ENCODE measurements at regions not wholly inside any gene's neighbourhood (a gene's known extent, or its start where the extent isn't known, plus 50 kb on each side); places are given as distances from the start of the nearest gene placed in this dataset.

DNA sequence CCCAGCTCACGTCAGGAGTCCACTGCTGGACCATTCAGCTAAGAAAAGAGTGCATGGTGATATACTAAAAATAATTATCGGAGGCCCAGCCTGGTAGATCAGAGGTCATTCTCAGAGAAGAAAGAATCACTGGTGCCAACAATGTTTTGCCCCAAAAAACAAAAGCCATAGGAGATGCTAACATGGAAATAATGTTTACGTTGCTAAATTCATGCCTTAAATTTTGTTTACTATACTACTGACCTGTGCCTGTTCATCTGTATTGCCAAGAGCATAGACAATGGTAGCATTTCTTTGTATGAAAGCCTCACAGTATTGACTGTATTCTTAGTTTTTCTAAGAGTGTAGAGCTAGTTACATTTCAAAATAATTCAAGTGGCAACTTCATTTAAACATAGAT lies 138.1 kb upstream of the GPR149 start:
- ChIA-PET POLR2A (no interaction called here), CTCF (interaction anchor here (1.5 kb wide), 1 partner anchor 23 kb away, joined by 3 read pairs; no protein-coding TSS in a partner anchor)
- no peak for DNase-seq (ENCODE audit: extremely low spot score)
- TF ChIP-seq, protein P1, sequence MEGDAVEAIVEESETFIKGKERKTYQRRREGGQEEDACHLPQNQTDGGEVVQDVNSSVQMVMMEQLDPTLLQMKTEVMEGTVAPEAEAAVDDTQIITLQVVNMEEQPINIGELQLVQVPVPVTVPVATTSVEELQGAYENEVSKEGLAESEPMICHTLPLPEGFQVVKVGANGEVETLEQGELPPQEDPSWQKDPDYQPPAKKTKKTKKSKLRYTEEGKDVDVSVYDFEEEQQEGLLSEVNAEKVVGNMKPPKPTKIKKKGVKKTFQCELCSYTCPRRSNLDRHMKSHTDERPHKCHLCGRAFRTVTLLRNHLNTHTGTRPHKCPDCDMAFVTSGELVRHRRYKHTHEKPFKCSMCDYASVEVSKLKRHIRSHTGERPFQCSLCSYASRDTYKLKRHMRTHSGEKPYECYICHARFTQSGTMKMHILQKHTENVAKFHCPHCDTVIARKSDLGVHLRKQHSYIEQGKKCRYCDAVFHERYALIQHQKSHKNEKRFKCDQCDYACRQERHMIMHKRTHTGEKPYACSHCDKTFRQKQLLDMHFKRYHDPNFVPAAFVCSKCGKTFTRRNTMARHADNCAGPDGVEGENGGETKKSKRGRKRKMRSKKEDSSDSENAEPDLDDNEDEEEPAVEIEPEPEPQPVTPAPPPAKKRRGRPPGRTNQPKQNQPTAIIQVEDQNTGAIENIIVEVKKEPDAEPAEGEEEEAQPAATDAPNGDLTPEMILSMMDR (IDR thresholded peaks at IDR 0.05; ENCODE audit: control extremely low read depth, extremely low read depth, low read depth, missing control alignments), result no peak

DNA sequence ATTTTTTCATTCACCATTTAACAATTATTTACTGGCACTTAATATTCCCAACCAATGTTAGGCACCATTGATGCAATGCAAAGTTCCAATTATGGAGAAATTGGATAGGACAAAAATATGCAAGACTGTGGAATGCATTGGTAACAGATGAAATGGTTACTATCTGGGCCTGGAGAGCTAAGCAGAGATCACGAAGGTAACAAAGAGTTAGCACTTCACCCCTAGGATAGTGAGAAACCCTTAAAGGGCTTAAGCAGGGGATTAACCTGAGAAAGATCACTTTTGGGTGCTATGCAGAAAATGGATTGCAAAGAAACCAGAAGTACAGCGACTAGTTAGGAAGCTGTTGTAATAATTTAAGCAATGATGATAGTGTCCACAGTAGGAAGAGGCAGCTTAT lies 129.6 kb upstream of the GPR149 start:
- TF ChIP-seq, protein P1 (IDR thresholded peaks at IDR 0.05; ENCODE audit: control extremely low read depth, extremely low read depth, low read depth, missing control alignments), result no peak
- POLR2A ChIA-PET, result no interaction called here
- CTCF ChIA-PET, result no interaction called here
- no peak for DNase-seq (ENCODE audit: extremely low spot score)

DNA sequence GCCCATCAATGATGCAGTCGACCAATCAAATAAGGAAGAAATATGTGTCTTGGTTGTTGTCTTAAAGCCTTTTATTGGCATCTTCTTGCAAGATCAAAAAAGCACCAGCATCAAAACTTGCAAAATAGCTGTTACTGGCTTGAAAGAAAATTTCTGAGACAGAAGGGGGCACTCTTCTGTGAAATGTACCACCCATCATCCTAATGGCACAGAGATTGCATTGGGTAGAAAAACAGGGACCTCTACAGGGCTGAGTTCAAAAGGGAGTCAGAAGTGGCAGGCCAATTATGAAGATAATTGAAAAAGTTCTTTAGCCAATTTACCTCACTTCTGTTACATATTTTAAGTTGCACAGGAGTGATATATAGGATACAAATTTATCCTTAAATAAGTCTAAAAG lies 122.3 kb upstream of the GPR149 start:
- TF ChIP-seq, protein P1 (IDR thresholded peaks at IDR 0.05; ENCODE audit: control extremely low read depth, extremely low read depth, low read depth, missing control alignments), result no peak
- ChIA-PET POLR2A (no interaction called here), CTCF (no interaction called here)
- no peak for DNase-seq (ENCODE audit: extremely low spot score)

DNA sequence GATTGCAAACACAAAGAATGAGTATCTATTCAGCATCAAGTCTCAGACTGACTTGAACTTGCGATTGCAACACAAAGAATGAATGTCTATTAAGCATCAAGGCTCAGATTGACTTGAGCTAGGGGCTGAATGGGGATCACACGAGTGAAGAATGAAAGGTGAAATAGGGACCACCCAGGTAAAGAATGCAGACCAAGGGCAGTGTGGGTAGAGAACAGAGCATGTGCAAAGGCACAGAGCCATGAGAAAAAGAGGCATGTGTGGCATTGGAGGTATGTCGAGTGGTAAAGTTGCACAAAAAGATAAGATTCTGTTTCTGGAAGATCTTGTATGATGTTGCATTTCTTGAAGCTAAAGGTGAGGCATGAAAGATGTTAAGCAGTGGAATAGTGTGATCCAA lies 119.4 kb upstream of the GPR149 start:
- no peak for DNase-seq (ENCODE audit: extremely low spot score)
- ChIA-PET CTCF (interaction anchor here (1.0 to 1.4 kb wide), 2 partner anchors 12 to 17 kb away, joined by 3 read pairs; no protein-coding TSS in a partner anchor), POLR2A (no interaction called here)
- TF ChIP-seq, protein P1 (IDR thresholded peaks at IDR 0.05; ENCODE audit: control extremely low read depth, extremely low read depth, low read depth, missing control alignments), result no peak

DNA sequence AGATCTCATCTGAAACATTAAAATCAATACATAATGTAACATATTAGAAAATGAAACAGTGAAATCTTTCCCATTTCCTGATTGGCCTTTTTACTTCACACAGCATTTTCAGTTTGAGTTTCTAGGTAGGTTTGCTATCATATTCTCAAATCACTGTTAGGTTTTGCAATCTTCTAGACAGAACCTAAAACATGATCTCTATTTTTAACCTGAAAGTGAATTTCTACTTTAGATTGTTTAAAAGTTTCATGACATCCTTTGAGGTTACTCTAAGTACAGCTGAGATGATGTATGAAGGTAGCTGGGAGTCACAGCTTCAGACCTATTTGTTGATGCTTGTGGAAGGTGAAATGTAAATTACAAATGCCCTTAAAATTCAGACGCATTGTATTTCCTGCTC lies 118.4 kb upstream of the GPR149 start:
- CTCF ChIA-PET, result no interaction called here
- TF ChIP-seq, protein P1 (IDR thresholded peaks at IDR 0.05; ENCODE audit: control extremely low read depth, extremely low read depth, low read depth, missing control alignments), result no peak
- POLR2A ChIA-PET, result no interaction called here
- no peak for DNase-seq (ENCODE audit: extremely low spot score)

DNA sequence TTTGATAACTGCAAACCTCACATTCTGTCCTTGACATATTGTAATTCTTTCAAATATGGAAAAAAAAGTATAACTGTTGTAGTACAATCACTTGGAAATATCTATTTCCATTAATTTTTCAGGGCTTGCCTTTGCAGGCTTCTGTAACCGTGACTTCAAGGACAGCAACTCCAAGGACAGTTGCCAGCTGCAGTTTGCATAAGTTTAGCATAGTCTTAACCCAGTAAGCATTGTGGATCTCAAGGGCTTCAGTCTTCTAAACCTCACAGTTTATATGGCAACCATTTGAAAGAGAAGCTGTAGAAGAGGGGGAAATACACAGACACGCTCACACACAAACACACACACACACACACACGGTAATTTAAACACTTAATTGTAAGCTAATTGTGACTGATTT lies 112.8 kb upstream of the GPR149 start:
- DNase-seq (ENCODE audit: extremely low spot score), result no peak
- POLR2A ChIA-PET, result no interaction called here
- CTCF ChIA-PET, result no interaction called here
- TF ChIP-seq, protein P1 (IDR thresholded peaks at IDR 0.05; ENCODE audit: control extremely low read depth, extremely low read depth, low read depth, missing control alignments), result no peak

All from GM10248 (cell line).